PFSK-1 (cell line): ENCODE measurements at regions not wholly inside any gene's neighbourhood (a gene's known extent, or its start where the extent isn't known, plus 50 kb on each side); places are given as distances from the start of the nearest gene placed in this dataset.

ENCODE experiments used
- FOXP2 ChIP-seq: optimal IDR thresholded peaks from 2 replicates; pipeline ENCODE3; 2011; ENCODE audit warnings: borderline replicate concordance, control low read depth, inconsistent platforms; ENCODE audit not compliant: insufficient read depth; ENCODE audit errors: extremely low read length, extremely low read depth
- POLR2AphosphoS5 ChIP-seq: IDR thresholded peaks from 2 replicates; pipeline ENCODE4 v1.6.1; 2012; ENCODE audit warnings: low read depth, mild to moderate bottlenecking, control low read depth, low read length, moderate library complexity
- REST ChIP-seq, 2 experiments: IDR thresholded peaks; 2 replicates each; pipeline versions ENCODE4 v1.6.1 to v1.8.0; 2011 to 2012; ENCODE audit warnings: low read depth in 2 of 2, low read length in 2 of 2, control low read depth in 1 of 2, inconsistent platforms in 1 of 2, mild to moderate bottlenecking in 1 of 2, moderate library complexity in 1 of 2; ENCODE audit not compliant: insufficient read depth in 1 of 2
- SIN3A ChIP-seq: IDR thresholded peaks from 2 replicates; pipeline ENCODE4 v1.6.1; 2012; ENCODE audit warnings: mild to moderate bottlenecking, low read length, moderate library complexity, borderline replicate concordance; ENCODE audit not compliant: insufficient read depth
- TAF1 ChIP-seq: IDR thresholded peaks from 2 replicates; pipeline ENCODE4 v1.6.1; 2012; ENCODE audit warnings: low read length, control low read depth, borderline replicate concordance; ENCODE audit not compliant: insufficient read depth

- no peak for TF ChIP-seq REST (IDR thresholded peaks at IDR 0.05; ENCODE audit: insufficient read depth in 1 of 2, low read depth in 2 of 2, low read length in 2 of 2)
- TF ChIP-seq TAF1 = no peak
- no peak for TF ChIP-seq POLR2AphosphoS5
- no peak for TF ChIP-seq SIN3A
- TF ChIP-seq FOXP2 = no peak
Measured at GRCh38 chr12:3964439-3964838, 91.2 kb upstream of the PARP11 start.

- TF ChIP-seq REST (IDR thresholded peaks at IDR 0.05; ENCODE audit: insufficient read depth in 1 of 2, low read depth in 2 of 2, low read length in 2 of 2) = no peak
- TF ChIP-seq POLR2AphosphoS5 = no peak
- no peak for TF ChIP-seq SIN3A
- TF ChIP-seq FOXP2 = no peak
- no peak for TF ChIP-seq TAF1
Measured at GRCh38 chr12:3962631-3963483, 89.7 kb upstream of the PARP11 start.

- TF ChIP-seq SIN3A (no peak), POLR2AphosphoS5 (no peak), FOXP2 (no peak), REST (IDR thresholded peaks at IDR 0.05; ENCODE audit: insufficient read depth in 1 of 2, low read depth in 2 of 2, low read length in 2 of 2) (no peak), TAF1 (no peak)
Measured at GRCh38 chr12:3961591-3961990, 88.4 kb upstream of the PARP11 start.

- no peak for TF ChIP-seq REST (IDR thresholded peaks at IDR 0.05; ENCODE audit: insufficient read depth in 1 of 2, low read depth in 2 of 2, low read length in 2 of 2)
- TF ChIP-seq TAF1 = no peak
- no peak for TF ChIP-seq SIN3A
- no peak for TF ChIP-seq POLR2AphosphoS5
- no peak for TF ChIP-seq FOXP2
Measured at GRCh38 chr12:3959799-3960560, 86.8 kb upstream of the PARP11 start.
